NCI-H2107 treated with DMSO at 0.1 percent for 48 hours (cell line): ENCODE measurements at regions not wholly inside any gene's neighbourhood (a gene's known extent, or its start where the extent isn't known, plus 50 kb on each side); places are given as distances from the start of the nearest gene placed in this dataset.
"Not testable (repeated sequence)": the region's sequence is repeated elsewhere in the genome, so short reads cannot be mapped to it uniquely, and the experiment has no call there.

Experiments used
- DNase-seq: peaks from one replicate; lab custom pipeline; 2025; ENCODE audit not compliant: unreplicated experiment; lab: John Stamatoyannopoulos, UW

DNA sequence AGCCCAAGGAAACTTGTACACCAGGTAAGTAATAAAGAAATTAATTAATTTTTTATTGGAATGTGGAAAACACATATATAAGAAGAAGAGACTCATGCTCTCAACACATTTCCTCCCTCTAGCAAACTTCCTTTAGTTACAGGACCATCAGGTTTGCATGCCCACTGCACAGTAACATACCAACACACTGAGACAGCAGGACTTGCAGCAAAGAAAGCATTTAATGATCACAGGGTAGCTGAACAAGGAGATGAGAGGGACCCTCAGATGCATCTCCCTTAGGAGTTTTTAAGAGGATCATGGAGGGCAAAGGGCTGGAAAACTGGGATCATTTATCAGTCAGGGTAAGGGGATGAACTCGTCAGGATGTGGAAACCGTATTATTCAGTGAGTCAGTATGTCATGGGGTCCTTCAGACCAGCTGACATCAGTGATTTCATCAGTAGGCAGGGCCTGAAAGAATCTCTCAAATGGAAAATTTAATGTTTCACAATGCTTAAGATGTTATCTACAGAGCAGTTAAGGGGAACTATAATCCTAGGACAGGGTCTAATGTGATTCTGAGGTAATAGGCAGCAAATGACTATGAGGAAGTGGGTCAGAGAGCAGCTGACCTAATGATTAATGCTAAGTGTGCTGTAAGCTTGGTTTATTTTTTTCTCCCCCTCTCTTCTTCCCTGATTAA, 193.8 kb upstream of the RND3 start:
- DNase-seq = no peak

DNA sequence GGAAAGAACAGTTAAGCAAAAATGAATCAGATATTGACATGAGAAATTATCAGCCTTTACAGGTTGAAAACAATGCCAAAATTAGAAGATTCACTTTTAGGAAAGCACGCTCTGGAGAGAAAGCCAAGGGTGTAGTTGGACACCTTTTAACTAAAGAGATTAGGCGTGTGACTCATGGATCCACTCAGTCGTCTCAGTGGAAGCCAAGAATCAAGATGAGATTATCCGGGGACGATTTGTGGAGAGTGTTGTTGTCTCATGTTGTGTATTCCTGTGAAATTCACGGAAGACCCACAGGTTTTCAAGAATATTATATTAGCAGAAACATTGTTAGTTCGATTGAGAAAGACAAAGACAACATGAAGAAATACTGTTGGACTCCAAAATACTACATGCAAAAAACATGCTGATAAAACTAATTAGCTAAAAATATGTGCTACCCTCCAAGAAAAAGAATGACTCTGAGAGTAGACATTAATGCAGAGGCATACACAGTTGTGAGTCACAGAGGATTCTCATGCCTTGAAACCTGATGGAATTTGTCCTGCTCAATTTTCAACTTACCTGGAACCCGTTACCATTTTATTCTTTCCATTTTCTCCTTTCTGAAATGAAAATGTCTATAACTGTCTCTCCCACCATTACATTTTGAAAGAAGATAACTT, 192.1 kb upstream of the RND3 start:
- no peak for DNase-seq

DNA sequence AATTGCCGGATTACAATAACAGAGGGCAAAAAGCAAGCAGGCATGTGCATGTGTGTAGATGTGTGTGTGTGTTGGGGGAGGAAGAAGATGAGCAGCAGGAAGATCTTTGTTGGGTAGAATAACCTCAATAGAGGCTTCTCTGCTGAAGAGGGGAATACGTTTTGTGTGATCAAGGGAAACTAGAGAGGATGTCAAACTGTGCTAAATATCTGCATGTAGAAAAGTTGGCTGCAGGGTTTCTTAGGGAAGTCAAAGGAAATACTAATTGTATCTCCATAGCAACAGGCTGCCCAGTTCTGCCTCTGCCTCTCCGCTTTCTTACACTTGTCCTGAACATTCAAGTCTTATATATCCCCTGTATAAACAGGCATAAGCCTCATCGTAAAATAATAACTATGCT, 190.1 kb upstream of the RND3 start:
- no peak for DNase-seq

DNA sequence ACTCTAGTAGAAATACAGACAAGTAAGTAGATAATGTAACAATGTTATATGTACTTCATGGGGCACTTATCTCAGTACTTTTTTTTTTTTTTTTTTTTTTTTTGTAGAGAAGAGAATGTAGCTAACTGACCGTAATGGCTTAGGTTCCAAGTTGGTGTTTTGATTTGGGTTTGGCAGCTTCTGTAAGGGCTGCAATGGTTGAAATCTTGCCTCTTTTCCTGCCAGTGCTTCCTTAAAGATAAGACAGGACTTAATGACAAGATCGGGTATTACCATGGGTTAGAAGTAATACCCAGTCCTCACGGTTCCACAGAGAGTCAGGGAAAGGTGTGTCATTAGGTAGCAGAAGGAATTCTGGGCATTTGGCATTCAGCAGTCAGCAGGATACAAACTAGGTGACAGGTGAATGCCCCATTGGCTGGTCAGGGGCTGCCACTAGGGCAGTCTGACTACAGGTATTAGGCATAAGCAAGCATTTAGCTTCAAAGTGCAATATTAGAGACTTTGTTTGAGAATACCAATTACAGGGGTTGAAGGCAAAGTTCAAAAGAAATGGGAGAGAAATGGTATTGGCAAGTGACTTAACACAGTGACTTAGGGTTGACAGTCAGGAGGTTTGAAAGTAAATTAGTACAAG, 189.4 kb upstream of the RND3 start:
- no peak for DNase-seq

DNA sequence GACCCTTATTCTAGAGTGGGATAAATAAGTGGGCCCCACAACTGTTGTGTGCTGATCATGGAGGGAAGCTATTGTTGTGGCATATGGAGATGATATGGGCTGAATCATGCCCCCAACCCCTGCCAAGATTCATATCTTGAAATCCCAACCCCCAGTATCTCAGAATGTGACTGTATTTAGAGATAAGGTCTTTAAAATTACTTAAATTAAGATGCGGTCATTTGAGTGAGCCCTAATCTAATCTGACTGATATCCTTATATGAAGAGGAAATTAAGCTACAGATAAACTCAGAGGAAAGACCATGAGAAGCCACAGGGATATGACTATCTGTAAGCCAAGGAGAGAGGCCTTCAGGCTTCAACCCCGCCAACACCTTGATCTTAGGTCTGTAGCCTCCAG, 188.3 kb upstream of the RND3 start:
- DNase-seq = no peak

DNA sequence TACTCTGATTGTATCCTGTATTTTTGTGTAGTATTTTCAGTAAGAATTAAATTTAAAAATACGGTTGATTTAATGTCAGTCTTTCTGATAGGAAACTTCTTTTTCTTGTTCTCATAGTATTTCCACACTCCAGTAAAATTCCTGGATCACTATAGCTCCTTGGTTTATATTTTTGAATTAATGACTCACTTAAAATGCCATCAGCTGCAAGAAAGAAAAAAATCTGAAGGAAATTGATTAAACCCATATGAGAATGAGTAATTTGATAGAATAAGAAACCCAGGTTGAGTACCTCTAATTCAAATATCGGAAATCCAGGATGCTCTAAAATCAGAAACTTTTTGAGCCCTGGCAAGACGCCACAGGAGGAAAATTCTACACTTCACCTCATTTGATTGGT, 186.8 kb upstream of the RND3 start:
- DNase-seq = no peak

DNA sequence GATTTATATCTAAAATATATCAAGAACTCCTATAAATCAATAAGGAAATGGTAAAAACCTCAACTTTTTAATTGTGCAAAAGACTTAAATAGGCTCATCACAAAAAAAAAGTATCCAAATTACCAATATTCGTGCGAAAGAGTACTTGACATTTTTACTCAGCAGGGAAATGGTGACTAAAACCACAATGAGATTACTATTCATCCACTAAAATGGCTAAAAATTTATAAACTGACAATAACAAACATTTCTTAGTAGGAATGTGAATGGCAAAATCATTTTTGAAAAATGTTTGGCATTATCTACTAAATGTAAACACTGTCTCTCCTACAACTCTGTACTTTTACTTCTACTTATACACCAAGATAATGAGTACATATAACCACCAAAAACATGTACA, 184.8 kb upstream of the RND3 start:
- no peak for DNase-seq

DNA sequence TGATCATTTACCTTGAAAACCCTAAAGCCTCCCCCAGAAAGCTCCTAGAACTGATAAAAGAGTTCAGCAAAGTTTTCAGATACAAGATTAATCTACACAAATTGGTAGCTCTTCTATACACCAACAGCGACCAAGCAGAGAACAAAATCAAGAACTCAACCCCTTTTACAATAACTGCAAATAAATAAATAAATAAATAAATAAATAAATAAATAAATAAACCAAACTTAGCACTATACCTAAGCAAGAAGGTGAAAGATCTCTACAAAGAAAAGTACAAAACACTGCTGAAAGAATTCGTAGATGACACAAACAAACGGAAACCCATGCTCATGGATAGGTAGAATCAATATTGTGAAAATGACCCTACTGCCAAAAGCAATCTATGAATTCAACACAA, 182.0 kb upstream of the RND3 start:
- no peak for DNase-seq

DNA sequence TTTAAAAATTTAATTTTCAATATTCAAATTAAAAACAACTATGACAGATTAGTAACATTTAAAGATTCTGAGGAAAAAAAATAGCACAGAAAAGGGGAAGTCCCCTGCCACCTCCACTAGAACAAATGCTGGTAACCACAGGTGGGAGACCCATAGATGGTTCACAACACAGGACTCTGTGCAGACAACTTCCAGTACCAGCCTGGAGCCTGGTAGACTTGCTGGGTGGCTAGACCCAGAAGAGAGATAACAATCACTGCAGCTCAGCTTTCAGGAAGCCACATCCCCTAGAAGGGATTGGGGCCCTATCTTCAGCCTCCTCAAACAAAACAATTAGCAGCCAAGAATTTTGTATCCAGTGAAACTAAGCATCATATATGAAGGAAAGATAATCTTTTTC, 179.6 kb upstream of the RND3 start:
- not testable (repeated sequence) for DNase-seq

DNA sequence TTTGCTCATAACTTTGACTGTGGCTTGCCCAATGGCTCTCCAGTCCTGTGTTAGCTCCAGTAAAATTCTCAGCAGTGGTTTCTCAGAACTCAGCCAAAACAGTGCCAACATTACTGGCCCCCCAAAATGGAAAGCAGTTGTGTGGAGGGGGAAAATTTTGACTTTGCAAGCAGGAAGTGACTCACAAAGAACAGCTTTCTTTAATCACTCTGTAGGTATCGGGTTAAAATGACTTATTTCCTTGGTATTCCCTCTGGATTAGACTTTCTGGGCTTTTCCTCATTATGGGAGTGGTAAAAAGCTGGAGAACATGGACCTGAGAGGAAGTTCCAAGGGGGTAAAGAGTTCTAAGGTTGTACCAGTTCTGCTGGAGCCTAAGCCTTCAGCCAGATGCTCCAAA, 175.7 kb upstream of the RND3 start:
- DNase-seq = no peak

DNA sequence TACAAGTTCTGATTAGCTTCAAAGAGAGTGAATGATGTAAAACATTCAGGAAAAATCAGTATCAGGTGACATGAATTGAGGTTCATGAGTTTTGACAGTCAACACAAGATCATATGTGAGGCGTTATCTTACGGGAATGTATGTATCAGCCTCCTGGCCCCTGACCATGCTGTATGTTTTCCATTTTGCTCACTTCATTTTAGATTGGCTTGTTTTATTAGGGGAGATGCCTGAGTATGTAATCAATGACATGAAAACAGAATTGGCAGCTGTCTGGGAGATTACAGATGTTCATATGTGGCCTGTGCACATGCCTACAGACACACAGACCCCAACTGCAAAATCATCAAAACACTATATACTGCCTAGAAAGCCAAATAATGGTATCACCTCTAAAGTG, 168.5 kb upstream of the RND3 start:
- no peak for DNase-seq

DNA sequence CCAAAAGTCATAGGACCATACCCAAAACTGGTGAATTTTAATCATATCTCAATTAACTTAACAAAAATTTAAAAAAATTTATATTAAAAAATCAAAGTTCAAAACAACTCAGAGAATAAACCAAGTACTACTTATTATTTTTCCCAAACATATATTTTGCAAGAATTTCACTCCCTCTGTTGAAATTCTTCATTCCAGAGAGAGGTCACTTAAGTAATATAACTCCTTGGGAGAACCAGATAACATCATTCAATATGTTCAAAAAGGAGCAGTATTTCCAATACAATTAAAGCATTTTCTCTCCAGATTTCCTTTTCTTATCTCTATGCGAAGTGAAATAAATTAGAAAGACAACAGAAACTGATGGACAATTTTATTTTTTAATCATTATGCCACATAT, 165.9 kb upstream of the RND3 start:
- DNase-seq = no peak

DNA sequence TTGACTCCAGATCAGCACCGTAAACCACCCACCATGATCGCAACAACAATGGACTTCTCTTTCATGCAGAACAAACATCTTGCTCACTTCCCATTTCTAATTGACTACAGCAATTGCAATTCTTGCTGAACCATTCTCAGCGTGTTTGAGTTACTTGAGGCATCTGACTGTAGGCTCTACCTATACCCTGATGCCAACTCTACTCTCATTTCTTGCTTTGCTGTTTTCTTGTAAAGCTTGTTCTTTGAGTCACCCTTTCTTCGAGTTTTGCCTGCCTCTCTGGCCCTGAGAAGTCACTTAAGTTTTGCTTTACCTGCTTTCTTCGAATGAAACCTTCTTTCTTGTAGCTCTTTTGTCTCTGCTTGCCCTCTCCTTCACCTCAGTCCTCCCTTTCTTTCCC, 160.5 kb upstream of the RND3 start:
- DNase-seq = no peak

DNA sequence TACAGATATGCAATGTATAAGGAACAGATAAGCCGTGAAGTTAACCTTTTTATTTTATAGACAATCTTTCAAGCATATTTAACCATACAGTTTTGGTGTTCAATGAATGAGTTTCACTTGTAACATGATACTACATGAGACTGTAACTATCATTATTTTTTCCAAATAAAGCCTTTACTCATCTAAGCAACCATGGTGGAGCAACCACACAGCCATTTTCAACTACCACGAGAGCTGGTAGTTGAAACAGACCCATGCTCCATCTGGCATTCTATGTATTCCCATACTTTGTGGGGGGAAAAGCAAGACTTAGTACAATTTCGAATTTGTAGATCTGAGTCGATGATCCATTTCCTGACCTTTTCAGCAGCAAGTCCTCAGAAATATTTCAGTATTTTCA, 159.3 kb upstream of the RND3 start:
- no peak for DNase-seq

DNA sequence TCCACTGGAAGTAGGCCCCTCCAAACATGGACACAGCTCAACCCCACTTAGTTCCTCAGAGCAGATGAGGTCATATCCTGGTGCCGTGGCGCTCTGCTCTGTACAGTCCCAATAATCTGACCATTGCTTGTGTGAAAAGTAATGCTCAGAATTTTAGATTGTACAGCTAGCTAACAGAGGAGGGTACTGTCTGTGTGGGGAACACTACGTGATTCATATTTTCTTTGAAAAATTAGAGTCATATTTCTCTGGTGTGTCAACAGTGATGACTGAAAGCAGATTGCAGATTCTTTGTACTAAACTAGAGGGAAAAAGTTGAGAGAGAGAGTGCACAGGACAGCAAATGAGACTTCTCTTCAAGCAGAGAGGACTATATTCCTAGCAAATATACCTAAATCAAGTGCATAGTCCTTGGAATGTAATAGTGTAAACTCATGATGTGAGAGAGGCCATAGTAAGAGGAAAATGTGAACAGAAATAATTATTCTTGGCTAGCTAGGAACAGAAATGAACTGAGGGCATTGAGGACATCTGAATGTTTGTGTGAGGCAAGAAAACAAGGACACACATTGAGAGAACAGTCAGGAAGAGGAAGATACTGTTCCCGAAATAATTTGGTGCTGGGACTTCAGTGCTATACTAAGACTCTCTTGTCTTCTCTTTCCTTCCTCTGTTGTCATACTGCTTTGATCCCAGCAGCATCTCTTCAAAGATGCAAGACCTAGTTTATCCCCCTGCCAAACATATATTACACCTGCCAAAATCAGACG, 157.0 kb upstream of the RND3 start:
- no peak for DNase-seq

DNA sequence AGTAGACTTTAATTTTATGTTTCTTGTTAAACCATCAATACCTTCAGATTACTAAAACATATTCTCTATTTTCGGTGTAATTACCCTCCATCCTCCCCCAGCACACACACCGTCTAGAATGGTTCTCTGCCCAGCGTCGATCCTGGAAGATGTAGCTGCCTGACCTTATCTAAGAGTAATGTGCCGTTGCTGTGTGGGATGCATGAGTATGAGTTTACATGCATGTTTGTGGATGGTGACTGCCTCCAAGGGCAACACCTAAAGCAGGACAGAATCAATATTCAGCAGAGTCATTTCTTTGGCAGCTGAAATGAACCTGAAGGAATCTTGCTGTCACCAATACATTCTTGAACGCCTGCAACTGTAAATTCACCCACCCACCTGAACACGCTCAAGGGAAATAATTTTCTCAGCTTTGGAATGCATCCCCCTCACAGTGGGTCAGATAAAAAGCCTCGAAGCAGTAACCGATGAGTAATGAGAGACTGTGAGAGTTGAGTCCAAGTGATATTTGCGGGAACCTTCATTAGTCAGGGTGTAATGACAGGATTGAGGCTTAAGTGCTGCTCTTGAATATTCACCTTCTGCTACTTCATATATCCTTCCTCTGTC, 155.8 kb upstream of the RND3 start:
- no peak for DNase-seq

DNA sequence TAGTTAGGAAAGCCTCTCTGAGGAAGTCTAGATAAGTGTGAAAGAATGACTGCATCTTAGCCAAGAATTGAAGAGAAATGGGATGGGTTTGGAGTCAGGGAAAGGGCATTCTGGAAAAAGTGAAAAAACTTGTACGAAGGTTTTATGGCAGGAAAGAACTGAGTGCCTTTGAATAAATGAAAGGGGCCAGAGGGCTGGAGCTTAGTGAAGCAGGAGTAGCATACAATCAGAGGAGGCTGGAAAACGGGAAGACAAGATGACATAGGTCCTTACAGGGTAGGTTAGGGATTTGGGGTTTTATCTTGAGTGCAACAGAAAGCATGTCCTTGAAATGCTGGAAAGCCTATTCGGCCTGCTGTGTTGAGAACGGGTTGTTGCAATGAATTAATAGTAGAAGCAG, 152.6 kb upstream of the RND3 start:
- no peak for DNase-seq

DNA sequence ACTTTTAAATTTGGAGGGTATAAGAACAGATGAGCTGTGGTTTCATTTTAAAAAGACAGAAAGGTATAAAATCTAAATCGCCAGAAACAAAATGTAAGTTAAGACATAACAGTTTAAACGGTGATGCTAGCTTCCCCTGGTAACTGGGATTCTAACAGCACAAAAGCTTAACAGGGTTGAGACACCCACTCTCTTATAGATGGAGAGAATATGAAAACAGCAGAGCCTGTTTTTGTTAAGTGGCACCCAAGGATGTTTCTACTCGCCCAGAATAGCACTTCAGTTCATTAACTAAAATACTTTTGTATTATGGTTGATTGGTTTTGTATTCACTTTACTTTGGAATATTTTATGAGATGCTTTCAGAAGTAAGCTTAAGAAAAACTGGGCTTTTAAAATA, 151.9 kb upstream of the RND3 start:
- no peak for DNase-seq

DNA sequence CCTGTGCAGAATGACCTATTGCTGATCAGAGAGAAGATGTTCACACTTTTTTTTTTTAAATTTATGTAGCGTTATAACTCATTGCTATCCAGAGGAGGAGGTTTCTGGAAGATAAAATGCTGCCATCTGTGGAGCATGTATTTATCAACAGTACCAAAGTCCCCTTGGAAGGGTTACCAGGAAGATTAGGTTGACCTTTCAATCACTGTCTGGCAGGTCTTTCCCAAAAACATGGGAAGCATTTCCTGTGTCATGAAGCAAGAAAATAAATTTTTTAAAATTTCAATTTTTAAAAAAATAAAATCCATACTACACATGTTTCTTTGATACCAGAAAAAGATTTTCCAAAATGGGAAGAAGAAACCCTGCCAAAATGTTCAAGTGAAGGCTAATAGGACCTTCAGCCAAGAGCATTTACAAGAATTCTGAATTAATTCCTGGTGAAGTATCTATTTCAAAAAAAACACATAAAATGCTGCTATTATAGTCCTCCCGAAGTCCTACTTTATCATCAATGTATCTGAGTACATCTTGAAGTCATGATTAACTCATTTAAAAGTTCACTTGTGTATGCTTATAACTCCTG, 143.9 kb upstream of the RND3 start:
- no peak for DNase-seq

DNA sequence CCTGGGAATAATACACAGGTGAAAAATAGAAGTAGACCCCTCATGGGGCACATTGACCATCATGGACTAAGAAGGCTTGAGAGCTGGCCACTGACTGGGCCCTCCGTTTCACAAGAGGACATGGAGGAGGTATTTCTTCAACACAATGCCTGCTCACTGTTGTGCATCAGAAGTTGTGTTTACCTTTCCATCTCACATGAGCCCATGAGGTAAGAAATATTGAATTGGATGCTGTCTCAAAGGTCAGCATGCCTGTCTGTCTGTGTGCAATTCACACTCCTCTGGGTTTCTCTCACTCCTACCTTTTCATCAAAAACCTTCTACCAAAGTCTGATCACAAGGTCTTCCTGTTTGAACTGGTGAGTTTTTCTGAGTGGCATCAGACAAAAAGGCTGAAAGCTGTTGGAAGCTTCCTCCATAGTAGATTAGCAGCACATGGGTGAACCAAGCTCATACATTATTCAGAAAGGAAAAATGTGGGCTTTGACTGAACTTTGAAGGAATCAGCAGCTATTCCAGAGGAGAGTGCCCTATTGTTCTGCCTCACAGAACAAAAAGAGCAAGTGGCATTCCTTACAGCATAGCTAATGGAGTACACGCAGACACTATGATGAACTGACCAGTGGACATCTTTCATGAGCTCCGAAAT, 143.2 kb upstream of the RND3 start:
- DNase-seq = no peak

DNA sequence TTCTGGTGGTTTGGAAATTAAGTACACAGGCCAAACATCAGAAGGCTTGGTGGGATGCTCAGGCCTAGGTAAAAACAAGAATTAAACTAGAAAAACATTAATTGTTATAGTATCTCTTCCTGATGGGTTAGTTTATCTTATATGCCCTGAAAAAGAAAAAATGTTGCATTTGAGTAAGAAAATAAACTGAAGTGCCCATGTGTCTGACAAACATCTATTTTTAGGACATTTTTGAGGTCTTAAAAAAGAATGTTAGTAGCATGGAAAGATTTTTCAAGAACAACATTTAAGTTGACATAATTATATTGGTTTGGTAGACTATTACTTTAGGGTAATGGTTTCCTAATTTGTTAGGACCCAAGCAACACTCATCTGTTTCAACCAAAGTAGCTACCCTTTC, 140.1 kb upstream of the RND3 start:
- DNase-seq = no peak
